Lung (tissue), 11 donors: ENCODE measurements at regions not wholly inside any gene's neighbourhood (a gene's known extent, or its start where the extent isn't known, plus 50 kb on each side); places are given as distances from the start of the nearest gene placed in this dataset.
"Not testable (repeated sequence)": the region's sequence is repeated elsewhere in the genome, so short reads cannot be mapped to it uniquely, and the experiment has no call there.

Source experiments
- ATAC-seq: fragments of 200-7000 bp; cut with Tn5 transposase; one replicate; pipeline ENCODE4 v1.9.1; 2020; ENCODE audit warnings: moderate number of reproducible peaks; ENCODE audit not compliant: insufficient read depth, low FRiP score
- DNase-seq, 3 donors: peaks; one replicate each; pipeline ENCODE4 v3.0.0-alpha.2; 2013 to 2017
- H3K27ac ChIP-seq, 2 donors: one replicate each; pipeline ENCODE4 v1.5.1; 2013; ENCODE audit warnings: mild to moderate bottlenecking in 2 of 2, moderate library complexity in 2 of 2, control low read depth in 1 of 2, inconsistent platforms in 1 of 2, low read depth in 1 of 2, low read length in 1 of 2
- H3K27me3 ChIP-seq, 3 donors: one replicate each; pipeline ENCODE4 v1.5.1; 2013; ENCODE audit warnings: low read length in 2 of 3; ENCODE audit not compliant: control insufficient read depth in 3 of 3, insufficient read depth in 3 of 3
- H3K36me3 ChIP-seq, 4 donors: one replicate each; pipeline ENCODE4 v1.5.1; 2013; ENCODE audit warnings: low read length in 4 of 4, mild to moderate bottlenecking in 1 of 4, moderate library complexity in 1 of 4; ENCODE audit not compliant: control insufficient read depth in 4 of 4, insufficient read depth in 4 of 4
- H3K4me1 ChIP-seq, 5 donors: one replicate each; pipeline ENCODE4 v1.5.1; 2013; ENCODE audit warnings: low read length in 5 of 5, mild to moderate bottlenecking in 2 of 5, moderate library complexity in 1 of 5; ENCODE audit not compliant: control insufficient read depth in 5 of 5, insufficient read depth in 5 of 5
- H3K4me3 ChIP-seq: one replicate; pipeline ENCODE4 v1.5.1; 2013; ENCODE audit warnings: mild to moderate bottlenecking, control low read depth, moderate library complexity
- H3K9ac ChIP-seq, 2 donors: one replicate each; pipeline ENCODE4 v1.5.1; 2013; ENCODE audit warnings: low read length in 2 of 2, control low read depth in 1 of 2; ENCODE audit not compliant: insufficient read depth in 1 of 2
- H3K9me3 ChIP-seq, 4 donors: one replicate each; pipeline ENCODE4 v1.5.1; 2013; ENCODE audit warnings: low read length in 3 of 4, mild to moderate bottlenecking in 1 of 4, moderate library complexity in 1 of 4; ENCODE audit not compliant: control insufficient read depth in 4 of 4, insufficient read depth in 3 of 4
- WGBS, 2 donors: extraction: QIAGEN DNeasy Blood & Tissue Kit; methylation state at CpG; one replicate each; pipeline ENCODE4 v1.1.7; 2013; 5-methylcytosine and 5-hydroxymethylcytosine counted together
- TF ChIP-seq, protein P1 (sequence below): IDR thresholded peaks from 2 replicates; pipeline ENCODE4 v1.5.1; 2012; ENCODE audit warnings: mild to moderate bottlenecking; ENCODE audit errors: control extremely low read depth, extremely low read depth
- donor health status: control.
- donor health status: control.
- donor health status: Bipolar disorder and iron deficiency.
- donor health status: healthy.
- donor health status: DM: yes; HTN: yes; CAD: no.

DNA sequence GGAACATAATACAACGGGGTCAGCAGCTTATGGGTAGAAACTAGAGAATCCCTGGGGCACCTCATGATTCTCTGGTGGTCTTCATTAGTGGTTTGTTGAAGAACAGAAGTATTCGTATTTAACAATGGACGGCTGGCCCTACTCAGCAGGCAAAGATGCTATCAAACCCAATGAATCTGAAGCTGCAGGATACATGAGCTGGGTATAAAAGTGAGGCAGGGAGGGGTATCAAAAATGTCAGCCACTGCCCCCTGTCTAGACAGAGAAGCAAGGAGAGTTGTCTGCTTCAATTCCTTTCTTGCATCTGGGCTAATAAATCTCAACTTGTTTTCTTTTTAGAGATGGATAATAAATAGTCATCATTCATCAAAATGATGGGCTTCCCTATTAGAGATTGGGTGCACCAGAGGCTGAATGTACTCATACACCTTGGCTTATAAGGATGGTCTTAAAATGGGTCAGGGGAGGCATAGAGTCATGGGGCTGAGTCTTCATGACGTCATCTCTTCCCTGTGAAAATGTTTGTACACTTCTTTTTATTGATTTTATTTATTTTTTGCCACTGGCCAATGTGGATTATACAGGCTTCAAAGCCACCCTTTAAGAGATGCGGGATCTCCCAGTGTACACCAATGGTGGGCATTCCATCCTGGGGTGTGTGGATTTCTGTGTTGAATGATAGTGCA is 259.5 kb downstream of the SHOX start:
- TF ChIP-seq, protein P1, sequence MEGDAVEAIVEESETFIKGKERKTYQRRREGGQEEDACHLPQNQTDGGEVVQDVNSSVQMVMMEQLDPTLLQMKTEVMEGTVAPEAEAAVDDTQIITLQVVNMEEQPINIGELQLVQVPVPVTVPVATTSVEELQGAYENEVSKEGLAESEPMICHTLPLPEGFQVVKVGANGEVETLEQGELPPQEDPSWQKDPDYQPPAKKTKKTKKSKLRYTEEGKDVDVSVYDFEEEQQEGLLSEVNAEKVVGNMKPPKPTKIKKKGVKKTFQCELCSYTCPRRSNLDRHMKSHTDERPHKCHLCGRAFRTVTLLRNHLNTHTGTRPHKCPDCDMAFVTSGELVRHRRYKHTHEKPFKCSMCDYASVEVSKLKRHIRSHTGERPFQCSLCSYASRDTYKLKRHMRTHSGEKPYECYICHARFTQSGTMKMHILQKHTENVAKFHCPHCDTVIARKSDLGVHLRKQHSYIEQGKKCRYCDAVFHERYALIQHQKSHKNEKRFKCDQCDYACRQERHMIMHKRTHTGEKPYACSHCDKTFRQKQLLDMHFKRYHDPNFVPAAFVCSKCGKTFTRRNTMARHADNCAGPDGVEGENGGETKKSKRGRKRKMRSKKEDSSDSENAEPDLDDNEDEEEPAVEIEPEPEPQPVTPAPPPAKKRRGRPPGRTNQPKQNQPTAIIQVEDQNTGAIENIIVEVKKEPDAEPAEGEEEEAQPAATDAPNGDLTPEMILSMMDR, result no peak
- Histone ChIP-seq H3K4me3 (no peak overlapping the region), H3K36me3 (no peaks in the 10 kb centered on the region), H3K9ac (no peak overlapping the region), H3K27ac (no peak overlapping the region), H3K9me3 (peaks cover 0 to 19% (median 13%) of the 10 kb centered on the region in 4 donors), H3K4me1 (no peaks in the 10 kb centered on the region), H3K27me3 (no peaks in the 10 kb centered on the region)
- DNase-seq (no peak), ATAC-seq (no peak)
- WGBS, 2 donors, result 87 to 93% methylated on average over 5 of the region's 5 CpGs

DNA sequence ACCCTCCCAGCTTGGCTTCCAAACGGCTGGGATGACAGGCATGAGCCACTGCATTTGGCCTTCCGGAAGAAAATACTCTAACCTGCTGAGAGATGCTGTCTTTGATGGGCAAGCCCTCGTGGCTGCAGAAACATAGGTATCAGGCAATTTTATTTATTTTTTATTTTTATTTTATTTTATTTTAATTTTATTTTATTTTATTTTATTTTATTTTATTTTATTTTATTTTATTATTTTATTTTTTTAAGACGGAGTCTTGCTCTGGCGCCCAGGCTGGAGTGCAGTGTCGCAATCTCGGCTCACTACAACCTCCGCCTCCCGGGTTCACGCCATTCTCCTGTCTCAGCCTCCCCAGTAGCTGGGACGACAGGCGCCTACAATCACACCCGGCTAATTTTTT is 257.1 kb downstream of the SHOX start:
- H3K36me3 ChIP-seq, DNase-seq, H3K4me3 ChIP-seq, H3K9ac ChIP-seq, H3K4me1 ChIP-seq, H3K27ac ChIP-seq, ATAC-seq, H3K27me3 ChIP-seq: not testable (repeated sequence)
- H3K9me3 ChIP-seq, result peaks cover 0 to 21% (median 12%) of the 10 kb centered on the region in 4 donors
- WGBS, 2 donors, result 93 to 94% methylated on average over 13 of the region's 13 CpGs

DNA sequence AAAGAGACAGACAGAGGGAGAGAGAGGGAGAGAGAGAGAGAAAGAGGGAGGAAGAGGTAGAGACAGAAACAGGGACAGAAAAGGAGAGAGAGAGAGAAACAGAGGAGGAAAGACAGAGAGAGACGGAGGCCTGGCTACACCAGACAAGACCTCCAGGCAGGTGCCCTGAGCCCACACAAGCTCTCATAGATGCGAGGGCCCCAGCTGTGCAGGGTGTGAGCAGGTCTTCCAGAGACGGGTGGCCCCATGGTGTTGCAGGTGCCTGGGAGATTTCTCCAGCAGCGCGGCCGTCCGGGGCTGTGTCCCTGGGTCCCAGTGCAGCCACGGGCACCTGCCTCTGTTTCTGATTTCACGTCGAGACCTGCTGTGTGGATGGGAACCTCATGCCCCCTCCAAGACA is 253.0 kb downstream of the SHOX start:
- DNase-seq, result no peak

DNA sequence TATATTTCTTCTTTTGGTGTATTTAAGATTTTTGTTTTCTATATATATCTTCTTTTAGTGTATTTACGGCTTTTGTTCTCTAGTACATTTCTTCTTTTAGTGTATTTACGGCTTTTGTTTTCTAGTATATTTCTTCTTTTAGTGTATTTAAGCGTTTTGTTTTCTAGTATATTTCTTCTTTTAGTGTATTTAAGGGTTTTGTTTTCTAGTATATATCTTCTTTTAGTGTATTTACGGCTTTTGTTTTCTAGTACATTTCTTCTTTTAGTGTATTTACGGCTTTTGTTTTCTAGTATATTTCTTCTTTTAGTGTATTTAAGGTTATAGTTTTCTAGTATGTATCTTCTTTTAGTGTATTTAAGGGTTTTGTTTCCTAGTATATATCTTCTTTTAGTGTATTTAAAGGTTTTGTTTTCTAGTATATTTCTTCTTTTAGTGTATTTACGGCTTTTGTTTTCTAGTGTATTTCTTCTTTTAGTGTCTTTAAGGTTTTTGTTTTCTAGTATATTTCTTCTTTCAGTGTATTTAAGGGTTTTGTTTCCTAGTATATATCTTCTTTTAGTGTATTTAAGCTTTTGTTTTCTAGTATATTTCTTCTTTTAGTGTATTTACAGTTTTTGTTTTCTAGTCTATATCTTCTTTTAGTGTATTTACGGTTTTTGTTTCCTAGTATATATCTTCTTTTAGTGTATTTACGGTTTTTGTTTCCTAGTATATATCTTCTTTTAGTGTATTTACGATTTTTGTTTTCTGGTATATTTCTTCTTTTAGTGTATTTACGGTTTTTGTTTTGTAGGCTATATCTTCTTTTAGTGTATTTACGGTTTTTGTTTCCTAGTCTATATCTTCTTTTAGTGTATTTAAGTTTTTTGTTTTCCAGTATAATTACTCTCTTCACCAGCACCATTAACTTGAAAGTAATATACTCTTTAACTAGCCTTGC is 249.4 kb downstream of the SHOX start:
- not testable (repeated sequence) for H3K9me3 ChIP-seq, H3K9ac ChIP-seq, H3K4me1 ChIP-seq, ATAC-seq, H3K27ac ChIP-seq, DNase-seq, H3K36me3 ChIP-seq, H3K4me3 ChIP-seq, H3K27me3 ChIP-seq
- WGBS, 2 donors, result 66 to 68% methylated on average over 11 of the region's 11 CpGs

More for the DNA sequence above, 253.0 kb downstream of the SHOX start:
- Histone ChIP-seq H3K27ac (no peak overlapping the region), H3K4me3 (no peak overlapping the region), H3K4me1 (no peaks in the 10 kb centered on the region), H3K9me3 (peaks cover 0 to 11% (median 1%) of the 10 kb centered on the region in 4 donors), H3K9ac (no peak overlapping the region), H3K36me3 (no peaks in the 10 kb centered on the region), H3K27me3 (no peaks in the 10 kb centered on the region)
- TF ChIP-seq, protein P1, result no peak
- WGBS, 2 donors, result 58 to 63% methylated on average over 10 of the region's 10 CpGs
- no peak for ATAC-seq
